IPS-NIHi7 (cell line): ENCODE measurements at regions not wholly inside any gene's neighbourhood (a gene's known extent, or its start where the extent isn't known, plus 50 kb on each side); places are given as distances from the start of the nearest gene placed in this dataset.
A peak's percentile ranks its signal among the peaks of the same experiment; 100 is the strongest.
"Not testable (repeated sequence)": the region's sequence is repeated elsewhere in the genome, so short reads cannot be mapped to it uniquely, and the experiment has no call there.

Experiments used
- DNase-seq: peaks from one replicate; pipeline ENCODE4 v3.0.0; 2012; ENCODE audit warnings: mixed read lengths; ENCODE audit errors: extremely low spot score

- not testable (repeated sequence) for DNase-seq
Measured at GRCh38 chr3:106448372-106448966, 579.7 kb upstream of the CBLB start.

GRCh38 chr3:106452096-106452495 lies 583.3 kb upstream of the CBLB start:
- no peak for DNase-seq

GRCh38 chr3:106454497-106454896 lies 585.7 kb upstream of the CBLB start:
- DNase-seq = no peak

GRCh38 chr3:106457281-106458180 lies 588.7 kb upstream of the CBLB start:
- DNase-seq = peak; percentile 28

GRCh38 chr3:106458952-106459351 lies 590.1 kb upstream of the CBLB start:
- no peak for DNase-seq

GRCh38 chr3:106466881-106467280 lies 598.1 kb upstream of the CBLB start:
- DNase-seq = no peak

GRCh38 chr3:106473576-106474475 lies 605.0 kb upstream of the CBLB start:
- no peak for DNase-seq

- no peak for DNase-seq
Measured at GRCh38 chr3:106482451-106482850, 613.6 kb upstream of the CBLB start.

GRCh38 chr3:106485217-106485616 lies 616.4 kb upstream of the CBLB start:
- DNase-seq = no peak

GRCh38 chr3:106485802-106486201 lies 617.0 kb upstream of the CBLB start:
- DNase-seq = no peak

GRCh38 chr3:106486945-106487639 lies 618.3 kb upstream of the CBLB start:
- not testable (repeated sequence) for DNase-seq

- DNase-seq = no peak
Measured at GRCh38 chr3:106488331-106488730, 619.5 kb upstream of the CBLB start.

GRCh38 chr3:106491796-106492195 lies 623.0 kb upstream of the CBLB start:
- no peak for DNase-seq

GRCh38 chr3:106508331-106508893 lies 639.6 kb upstream of the CBLB start:
- no peak for DNase-seq

GRCh38 chr3:106510206-106510605 lies 641.4 kb upstream of the CBLB start:
- DNase-seq = no peak

- DNase-seq = no peak
Measured at GRCh38 chr3:106512846-106513245, 644.0 kb upstream of the CBLB start.

- DNase-seq = no peak
Measured at GRCh38 chr3:106514431-106514830, 645.6 kb upstream of the CBLB start.

GRCh38 chr3:106518516-106518915 lies 649.7 kb upstream of the CBLB start:
- no peak for DNase-seq

- DNase-seq = no peak
Measured at GRCh38 chr3:106522397-106522796, 653.6 kb upstream of the CBLB start.

- DNase-seq = no peak
Measured at GRCh38 chr3:106528932-106529331, 660.1 kb upstream of the CBLB start.

- no peak for DNase-seq
Measured at GRCh38 chr3:106529738-106530137, 660.9 kb upstream of the CBLB start.
